K562 (cell line): ENCODE measurements at regions not wholly inside any gene's neighbourhood (a gene's known extent, or its start where the extent isn't known, plus 50 kb on each side); places are given as distances from the start of the nearest gene placed in this dataset.

Experiments
- ARID3A ChIP-seq: IDR thresholded peaks from 2 replicates; pipeline ENCODE4 v1.6.1; 2012; ENCODE audit warnings: low read depth, low read length, improper control_type of control experiment, borderline replicate concordance
- BRF1 ChIP-seq: IDR thresholded peaks from 3 replicates; pipeline ENCODE4 v1.6.1; 2011; ENCODE audit warnings: borderline replicate concordance, mild to moderate bottlenecking; ENCODE audit not compliant: insufficient read length; ENCODE audit errors: extremely low read depth
- ETS1 ChIP-seq: conservative IDR thresholded peaks from 2 replicates; pipeline ENCODE4 v1.6.1; 2011; ENCODE audit warnings: low read depth, mild to moderate bottlenecking, low read length; ENCODE audit not compliant: control insufficient read depth
- FOXO4 ChIP-seq: fragments of 450-650 bp; formaldehyde crosslinking; IDR thresholded peaks from 2 replicates; pipeline ENCODE4 v1.4.0; 2020; ENCODE audit warnings: mild to moderate bottlenecking, moderate library complexity
- ID3 ChIP-seq, 2 experiments: fragments of 250-450 bp in 1 of 2; fragments of 450-650 bp in 1 of 2; sonication (Bioruptor Pico) in 1 of 2; IDR thresholded peaks; 2 replicates each; pipeline versions ENCODE4 v1.6.1 to v1.8.0; 2016 to 2021; ENCODE audit warnings: mild to moderate bottlenecking in 2 of 2, moderate library complexity in 2 of 2, missing compliant biosample characterization in 1 of 2, missing genetic modification characterization in 1 of 2
- L3MBTL2 ChIP-seq: fragments of 450-650 bp; IDR thresholded peaks from 2 replicates; pipeline ENCODE4 v1.6.1; 2016; ENCODE audit warnings: mild to moderate bottlenecking, moderate library complexity
- MIER1 ChIP-seq: fragments of 450-650 bp; IDR thresholded peaks from 2 replicates; pipeline ENCODE4 v1.6.1; 2016; ENCODE audit warnings: antibody characterized with exemption, mild to moderate bottlenecking, low read depth
- NCOA4 ChIP-seq: fragments of 450-650 bp; IDR thresholded peaks from 2 replicates; pipeline ENCODE4 v1.6.1; 2018; ENCODE audit warnings: mild to moderate bottlenecking; ENCODE audit not compliant: partially characterized antibody
- NR0B1 ChIP-seq: fragments of 450-650 bp; IDR thresholded peaks from one replicate; pipeline ENCODE4 v1.6.1; 2018; ENCODE audit warnings: mild to moderate bottlenecking, moderate library complexity; ENCODE audit not compliant: partially characterized antibody
- PHTF2 ChIP-seq: fragments of 250-450 bp; sonication (Bioruptor Pico); IDR thresholded peaks from 2 replicates; pipeline ENCODE4 v1.5.0; 2021; ENCODE audit warnings: mild to moderate bottlenecking
- POLR3A ChIP-seq: IDR thresholded peaks from 2 replicates; pipeline ENCODE4 v1.6.1; 2011; ENCODE audit warnings: borderline replicate concordance, mild to moderate bottlenecking, moderate library complexity; ENCODE audit not compliant: insufficient read length, insufficient read depth; ENCODE audit errors: extremely low read depth
- RAD21 ChIP-seq, 2 experiments: fragments of 250-450 bp in 1 of 2; fragments of 450-650 bp in 1 of 2; sonication (Bioruptor Pico) in 1 of 2; formaldehyde crosslinking in 1 of 2; IDR thresholded peaks in 1 of 2; conservative IDR thresholded peaks in 1 of 2; 2 replicates each; pipeline versions ENCODE4 v1.4.0 to v1.8.0; 2020 to 2022; ENCODE audit warnings: mild to moderate bottlenecking in 2 of 2, moderate library complexity in 1 of 2
- RBM39 ChIP-seq: fragments of 200-400 bp; formaldehyde crosslinking; optimal IDR thresholded peaks from 2 replicates; pipeline ENCODE3; 2018; ENCODE audit warnings: low read depth, low read length
- SLC30A9 ChIP-seq: fragments of 250-450 bp; sonication (Bioruptor Pico); IDR thresholded peaks from 2 replicates; pipeline ENCODE4 v1.8.0; 2022; ENCODE audit warnings: mild to moderate bottlenecking, moderate library complexity
- SRSF7 ChIP-seq: fragments of 200-400 bp; formaldehyde crosslinking; optimal IDR thresholded peaks from 2 replicates; pipeline ENCODE3; 2017; ENCODE audit warnings: mild to moderate bottlenecking, low read depth, low read length
- TOE1 ChIP-seq, 2 experiments: fragments of 450-650 bp in 1 of 2; sonication (generic) in 1 of 2; formaldehyde crosslinking in 1 of 2; IDR thresholded peaks; 2 replicates each; pipeline versions ENCODE4 v1.7.1 to v1.8.0; 2016 to 2022; ENCODE audit warnings: borderline replicate concordance in 2 of 2, mild to moderate bottlenecking in 2 of 2, antibody characterized with exemption in 1 of 2, inconsistent platforms in 1 of 2, low read depth in 1 of 2, missing genetic modification reagents in 1 of 2, moderate library complexity in 1 of 2
- ZNF121 ChIP-seq: sonication (generic); formaldehyde crosslinking; conservative IDR thresholded peaks from 2 replicates; pipeline ENCODE4 v1.8.0; 2022; ENCODE audit warnings: missing genetic modification reagents
- ZNF830 ChIP-seq: fragments of 250-450 bp; sonication (Bioruptor Pico); IDR thresholded peaks from 2 replicates; pipeline ENCODE4 v1.5.0; 2021; ENCODE audit warnings: mild to moderate bottlenecking
- ZSCAN32 ChIP-seq: fragments of 450-650 bp; formaldehyde crosslinking; IDR thresholded peaks from 2 replicates; pipeline ENCODE4 v1.4.0; 2020; ENCODE audit warnings: mild to moderate bottlenecking, moderate library complexity

- no peak for TF ChIP-seq NR0B1
- TF ChIP-seq MIER1, result no peak
- no peak for TF ChIP-seq ZSCAN32 (CRISPR knock-in tag)
- peak; percentile 63; the same call in 1 of the 2 replicates for TF ChIP-seq TOE1 (IDR thresholded peaks at IDR 0.05; ENCODE audit: borderline replicate concordance)
- TF ChIP-seq TOE1 (CRISPR knock-in tag; IDR thresholded peaks at IDR 0.05; ENCODE audit: borderline replicate concordance, low read depth), result no peak
- TF ChIP-seq SLC30A9 (CRISPR knock-in tag), result no peak
- no peak for TF ChIP-seq FOXO4 (CRISPR knock-in tag)
- TF ChIP-seq SRSF7, result no peak
- TF ChIP-seq ARID3A, result no peak
- no peak for TF ChIP-seq POLR3A
- peak in 1 of 2 experiments; percentile 16; a peak in 1 of 4 replicates for TF ChIP-seq RAD21 (CRISPR knock-in tag; conservative IDR thresholded peaks at IDR 0.05 in 1 of 2, IDR thresholded peaks at IDR 0.05 in 1 of 2)
- no peak for TF ChIP-seq BRF1
- TF ChIP-seq L3MBTL2, result peak; percentile 36; the same call in 1 of the 2 replicates
- TF ChIP-seq NCOA4, result no peak
- no peak for TF ChIP-seq RBM39
- TF ChIP-seq PHTF2, result no peak
- TF ChIP-seq ZNF121, result no peak
- TF ChIP-seq ID3 (CRISPR knock-in tag; IDR thresholded peaks at IDR 0.05), result no peak
- no peak for TF ChIP-seq ID3 (tag; IDR thresholded peaks at IDR 0.05)
- TF ChIP-seq ZNF830 (CRISPR knock-in tag), result no peak
- TF ChIP-seq ETS1, result 0 out of 2 replicates have a peak, but pooled peaks have one; percentile 21
Observed at GRCh38 chr13:21297914-21298831, 121.7 kb downstream of the MRPL57 start (continued).
